ENCODE measurements at regions not wholly inside any gene's neighbourhood (a gene's known extent, or its start where the extent isn't known, plus 50 kb on each side); places are given as distances from the start of the nearest gene placed in this dataset.

DNA sequence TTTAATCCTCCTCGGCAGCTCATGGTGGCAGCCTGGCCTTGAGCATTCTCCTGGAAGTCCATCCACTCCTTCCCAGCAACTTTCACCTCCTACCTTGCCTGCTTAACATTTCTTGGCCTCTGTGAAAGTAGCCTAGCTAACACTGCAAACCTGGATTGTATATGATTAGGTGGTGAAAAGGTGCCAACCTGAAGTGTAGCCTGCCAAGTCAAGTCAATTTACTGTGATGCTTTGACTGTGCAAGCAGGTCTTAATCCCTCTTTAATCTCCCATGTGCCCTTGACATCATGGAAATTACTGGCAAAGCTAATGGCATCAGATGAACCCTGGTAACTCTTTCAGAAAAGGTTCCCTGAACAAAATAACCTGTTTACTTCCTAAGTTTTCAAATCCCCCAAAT is 169.7 kb upstream of the NR2F2 start:
- Histone ChIP-seq H3K9me3 (ENCODE audit: insufficient read depth, low read depth, low read length) (no peaks in the 10 kb centered on the region), H4K20me1 (ENCODE audit: insufficient read depth, low read length, poor library complexity, severe bottlenecking) (no peaks in the 10 kb centered on the region), H3F3A (ENCODE audit: low read depth) (no peaks in the 10 kb centered on the region)

DNA sequence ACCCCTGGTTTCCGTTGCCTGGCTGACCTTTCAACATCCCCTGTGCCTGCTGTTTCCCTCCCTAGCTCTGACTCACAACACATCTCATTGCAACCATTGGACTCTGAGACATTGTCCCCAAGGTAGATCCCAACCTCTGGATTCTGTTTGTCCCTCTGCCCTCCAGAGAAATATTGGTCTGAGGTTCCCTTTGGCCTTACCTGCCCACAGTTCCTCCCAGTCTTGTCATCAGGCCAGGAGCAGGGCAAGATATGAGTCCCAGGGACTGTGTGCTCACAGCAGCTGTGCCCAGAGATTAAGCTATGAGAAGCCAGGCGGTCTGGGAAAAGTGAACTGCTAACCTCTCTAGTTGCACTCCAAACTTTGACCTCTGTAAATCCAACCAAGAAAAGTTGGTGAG is 168.2 kb upstream of the NR2F2 start:
- no peaks in the 10 kb centered on the region for H3K9me3 ChIP-seq (ENCODE audit: insufficient read depth, low read depth, low read length)
- H3K4me2 ChIP-seq (ENCODE audit: low read depth, low read length, poor library complexity, severe bottlenecking) = no peak overlapping the region
- H3K27me3 ChIP-seq (ENCODE audit: insufficient read depth, low read length, poor library complexity, severe bottlenecking) = no peaks in the 10 kb centered on the region
- H3K4me3 ChIP-seq (ENCODE audit: low read length, poor library complexity, severe bottlenecking) = no peak overlapping the region
- peaks cover 8% of the 10 kb centered on the region for H3K4me1 ChIP-seq (ENCODE audit: insufficient read depth, low read length, poor library complexity, severe bottlenecking)
- TF ChIP-seq EZH2phosphoT487 (IDR thresholded peaks at IDR 0.05; ENCODE audit: borderline replicate concordance) (no peak), CTCF (conservative IDR thresholded peaks at IDR 0.05; ENCODE audit: low read length) (no peak)
- no peaks in the 10 kb centered on the region for H3K36me3 ChIP-seq (ENCODE audit: insufficient read depth, low read length)
- H3K9ac ChIP-seq (ENCODE audit: low read depth, low read length, poor library complexity, severe bottlenecking) = no peak overlapping the region
- no peak overlapping the region for H2AFZ ChIP-seq (ENCODE audit: low read length)
- H3K79me2 ChIP-seq (ENCODE audit: insufficient read depth, low read length) = no peaks in the 10 kb centered on the region
- H3F3A ChIP-seq (ENCODE audit: low read depth) = no peaks in the 10 kb centered on the region
- H4K20me1 ChIP-seq (ENCODE audit: insufficient read depth, low read length, poor library complexity, severe bottlenecking) = no peaks in the 10 kb centered on the region
- H3K9me2 ChIP-seq (replicated peaks; ENCODE audit: low read depth, low read length) = no peaks in the 10 kb centered on the region

More for the DNA sequence above, 169.7 kb upstream of the NR2F2 start:
- H3K27me3 ChIP-seq (ENCODE audit: insufficient read depth, low read length, poor library complexity, severe bottlenecking) = no peaks in the 10 kb centered on the region
- no peaks in the 10 kb centered on the region for H3K9me2 ChIP-seq (replicated peaks; ENCODE audit: low read depth, low read length)
- H2AFZ ChIP-seq (ENCODE audit: low read length) = no peak overlapping the region
- H3K79me2 ChIP-seq (ENCODE audit: insufficient read depth, low read length) = no peaks in the 10 kb centered on the region
- H3K36me3 ChIP-seq (ENCODE audit: insufficient read depth, low read length) = no peaks in the 10 kb centered on the region
- H3K9ac ChIP-seq (ENCODE audit: low read depth, low read length, poor library complexity, severe bottlenecking) = no peak overlapping the region
- TF ChIP-seq CTCF (conservative IDR thresholded peaks at IDR 0.05; ENCODE audit: low read length) = no peak
- no peak for TF ChIP-seq EZH2phosphoT487 (IDR thresholded peaks at IDR 0.05; ENCODE audit: borderline replicate concordance)
- H3K4me1 ChIP-seq (ENCODE audit: insufficient read depth, low read length, poor library complexity, severe bottlenecking) = peaks cover 3% of the 10 kb centered on the region
- H3K4me3 ChIP-seq (ENCODE audit: low read length, poor library complexity, severe bottlenecking) = no peak overlapping the region
- H3K4me2 ChIP-seq (ENCODE audit: low read depth, low read length, poor library complexity, severe bottlenecking) = no peak overlapping the region

GRCh38 chr15:96165081-96165480 is 165.4 kb upstream of the NR2F2 start:
- Histone ChIP-seq H3K4me2 (ENCODE audit: low read depth, low read length, poor library complexity, severe bottlenecking) (no peak overlapping the region), H3K4me1 (ENCODE audit: insufficient read depth, low read length, poor library complexity, severe bottlenecking) (peaks cover 8% of the 10 kb centered on the region), H4K20me1 (ENCODE audit: insufficient read depth, low read length, poor library complexity, severe bottlenecking) (no peaks in the 10 kb centered on the region), H3F3A (ENCODE audit: low read depth) (no peaks in the 10 kb centered on the region), H3K36me3 (ENCODE audit: insufficient read depth, low read length) (no peaks in the 10 kb centered on the region), H3K79me2 (ENCODE audit: insufficient read depth, low read length) (no peaks in the 10 kb centered on the region), H3K27me3 (ENCODE audit: insufficient read depth, low read length, poor library complexity, severe bottlenecking) (no peaks in the 10 kb centered on the region), H3K9me2 (replicated peaks; ENCODE audit: low read depth, low read length) (no peaks in the 10 kb centered on the region), H3K9ac (ENCODE audit: low read depth, low read length, poor library complexity, severe bottlenecking) (no peak overlapping the region), H3K9me3 (ENCODE audit: insufficient read depth, low read depth, low read length) (no peaks in the 10 kb centered on the region), H2AFZ (ENCODE audit: low read length) (no peak overlapping the region), H3K4me3 (ENCODE audit: low read length, poor library complexity, severe bottlenecking) (no peak overlapping the region)
- TF ChIP-seq EZH2phosphoT487 (IDR thresholded peaks at IDR 0.05; ENCODE audit: borderline replicate concordance) (no peak), CTCF (conservative IDR thresholded peaks at IDR 0.05; ENCODE audit: low read length) (no peak)
